MM.1S (cell line): ENCODE measurements at regions not wholly inside any gene's neighbourhood (a gene's known extent, or its start where the extent isn't known, plus 50 kb on each side); places are given as distances from the start of the nearest gene placed in this dataset.
"Not testable (repeated sequence)": the region's sequence is repeated elsewhere in the genome, so short reads cannot be mapped to it uniquely, and the experiment has no call there.

ENCODE experiments used
- DNase-seq: peaks from one replicate; pipeline ENCODE4 v3.0.0-alpha.2; 2015
- H2AFZ ChIP-seq: fragments of 300-600 bp; sonication (generic); 2 replicates; pipeline ENCODE4 v1.6.0; 2016; ENCODE audit warnings: antibody characterized with exemption, low read length
- H3F3A ChIP-seq: fragments of 300-600 bp; sonication (generic); 2 replicates; pipeline ENCODE4 v1.6.1; 2016; ENCODE audit warnings: mild to moderate bottlenecking, antibody characterized with exemption, low read length, moderate library complexity, mixed read lengths; ENCODE audit not compliant: insufficient read depth
- H3K27ac ChIP-seq: fragments of 300-600 bp; sonication (generic); 2 replicates; pipeline ENCODE4 v1.5.1; 2016; ENCODE audit warnings: mild to moderate bottlenecking, low read length
- H3K27me3 ChIP-seq: fragments of 300-600 bp; sonication (generic); replicated peaks from 2 replicates; pipeline ENCODE4 v1.6.0; 2016; ENCODE audit warnings: low read length; ENCODE audit not compliant: insufficient read depth
- H3K36me3 ChIP-seq: fragments of 300-600 bp; sonication (generic); replicated peaks from 2 replicates; pipeline ENCODE4 v1.6.1; 2016; ENCODE audit warnings: mild to moderate bottlenecking, low read length, mixed read lengths; ENCODE audit not compliant: insufficient read depth
- H3K4me1 ChIP-seq: fragments of 300-600 bp; sonication (generic); 2 replicates; pipeline ENCODE4 v1.6.1; 2016; ENCODE audit warnings: low read length, mixed read lengths
- H3K4me2 ChIP-seq: fragments of 300-600 bp; sonication (generic); 2 replicates; pipeline ENCODE4 v1.6.0; 2016; ENCODE audit warnings: low read depth, low read length
- H3K4me3 ChIP-seq: fragments of 300-600 bp; sonication (generic); 2 replicates; pipeline ENCODE4 v1.5.1; 2016; ENCODE audit warnings: low read length, mixed read lengths
- H3K79me2 ChIP-seq: fragments of 300-600 bp; sonication (generic); 2 replicates; pipeline ENCODE4 v1.6.1; 2016; ENCODE audit warnings: mixed run types, low read length, mixed read lengths
- H3K9ac ChIP-seq: fragments of 300-600 bp; sonication (generic); 2 replicates; pipeline ENCODE4 v1.6.1; 2016; ENCODE audit warnings: low read length, mixed read lengths
- H3K9me2 ChIP-seq: fragments of 300-600 bp; sonication (generic); replicated peaks from 2 replicates; pipeline ENCODE4 v1.6.1; 2016; ENCODE audit warnings: mild to moderate bottlenecking, low read length, mixed read lengths; ENCODE audit not compliant: insufficient read depth
- H3K9me3 ChIP-seq: fragments of 300-600 bp; sonication (generic); replicated peaks from 2 replicates; pipeline ENCODE4 v1.6.1; 2016; ENCODE audit warnings: mild to moderate bottlenecking, low read length, mixed read lengths; ENCODE audit not compliant: insufficient read depth
- H4K20me1 ChIP-seq: fragments of 300-600 bp; sonication (generic); 2 replicates; pipeline ENCODE4 v1.6.1; 2016; ENCODE audit warnings: mild to moderate bottlenecking, low read length, moderate library complexity, mixed read lengths; ENCODE audit not compliant: insufficient read depth
- EZH2 ChIP-seq: fragments of 300-600 bp; sonication (generic); optimal IDR thresholded peaks from 2 replicates; pipeline ENCODE3; 2017; ENCODE audit warnings: low read depth, mild to moderate bottlenecking, antibody characterized with exemption, low read length, mixed read lengths
- EZH2phosphoT487 ChIP-seq: fragments of 300-600 bp; sonication (generic); IDR thresholded peaks from 2 replicates; pipeline ENCODE4 v1.6.1; 2018; ENCODE audit warnings: antibody characterized with exemption, low read length
- TF ChIP-seq, protein P1 (sequence below): fragments of 300-600 bp; sonication (generic); IDR thresholded peaks from 2 replicates; pipeline ENCODE4 v1.5.1; 2016; ENCODE audit warnings: antibody characterized with exemption, low read length, mixed read lengths

DNA sequence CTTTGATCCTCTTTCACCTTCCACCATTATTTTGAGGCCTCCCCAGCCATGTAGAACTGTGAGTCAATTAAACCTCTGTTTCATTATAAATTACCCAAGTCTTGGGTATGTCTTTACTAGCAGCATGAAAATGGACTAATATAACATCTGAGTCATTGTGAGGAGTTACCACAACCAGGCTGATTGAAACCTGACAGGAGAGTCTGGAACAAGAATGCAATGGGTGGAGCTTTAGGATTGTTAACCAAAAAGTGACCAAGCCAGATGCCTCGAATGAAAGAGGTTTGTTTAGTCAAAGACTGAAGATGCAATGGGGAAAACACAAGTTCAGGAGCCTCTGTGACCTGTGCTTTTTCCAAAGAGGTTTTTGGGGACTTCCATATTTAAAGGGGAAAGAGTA lies 659.0 kb downstream of the SLITRK6 start:
- Histone ChIP-seq H4K20me1 (no peaks in the 10 kb centered on the region), H3K27me3 (no peaks in the 10 kb centered on the region), H3K36me3 (no peaks in the 10 kb centered on the region), H3K4me3 (no peak overlapping the region), H3K79me2 (no peaks in the 10 kb centered on the region), H3K27ac (no peak overlapping the region), H3F3A (no peaks in the 10 kb centered on the region), H2AFZ (no peak overlapping the region), H3K4me2 (no peak overlapping the region), H3K9me2 (no peaks in the 10 kb centered on the region), H3K4me1 (no peaks in the 10 kb centered on the region), H3K9me3 (no peaks in the 10 kb centered on the region), H3K9ac (no peak overlapping the region)
- TF ChIP-seq EZH2phosphoT487 (no peak), EZH2 (no peak)
- TF ChIP-seq, protein P1, sequence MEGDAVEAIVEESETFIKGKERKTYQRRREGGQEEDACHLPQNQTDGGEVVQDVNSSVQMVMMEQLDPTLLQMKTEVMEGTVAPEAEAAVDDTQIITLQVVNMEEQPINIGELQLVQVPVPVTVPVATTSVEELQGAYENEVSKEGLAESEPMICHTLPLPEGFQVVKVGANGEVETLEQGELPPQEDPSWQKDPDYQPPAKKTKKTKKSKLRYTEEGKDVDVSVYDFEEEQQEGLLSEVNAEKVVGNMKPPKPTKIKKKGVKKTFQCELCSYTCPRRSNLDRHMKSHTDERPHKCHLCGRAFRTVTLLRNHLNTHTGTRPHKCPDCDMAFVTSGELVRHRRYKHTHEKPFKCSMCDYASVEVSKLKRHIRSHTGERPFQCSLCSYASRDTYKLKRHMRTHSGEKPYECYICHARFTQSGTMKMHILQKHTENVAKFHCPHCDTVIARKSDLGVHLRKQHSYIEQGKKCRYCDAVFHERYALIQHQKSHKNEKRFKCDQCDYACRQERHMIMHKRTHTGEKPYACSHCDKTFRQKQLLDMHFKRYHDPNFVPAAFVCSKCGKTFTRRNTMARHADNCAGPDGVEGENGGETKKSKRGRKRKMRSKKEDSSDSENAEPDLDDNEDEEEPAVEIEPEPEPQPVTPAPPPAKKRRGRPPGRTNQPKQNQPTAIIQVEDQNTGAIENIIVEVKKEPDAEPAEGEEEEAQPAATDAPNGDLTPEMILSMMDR, result no peak
- no peak for DNase-seq

DNA sequence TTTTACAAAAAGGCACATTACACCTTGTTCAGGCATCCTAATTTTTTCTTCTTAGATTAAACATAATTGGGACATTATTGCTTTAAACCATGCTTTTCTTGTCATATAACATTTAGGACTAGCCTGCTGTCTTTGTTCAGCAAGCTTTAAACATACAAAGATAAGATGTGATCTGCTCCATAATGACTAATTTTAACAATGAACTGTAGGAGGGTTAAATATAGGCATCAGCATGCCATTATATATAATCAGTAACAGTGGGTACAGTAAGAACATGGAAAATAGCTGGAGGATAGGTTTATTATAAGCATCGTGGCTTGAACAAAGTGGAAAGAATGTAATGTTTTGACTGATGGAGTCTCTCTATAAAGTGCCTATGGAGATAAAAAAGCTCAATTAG lies 661.7 kb downstream of the SLITRK6 start:
- no peak for DNase-seq
- Histone ChIP-seq H3K27ac (no peak overlapping the region), H2AFZ (no peak overlapping the region)

DNA sequence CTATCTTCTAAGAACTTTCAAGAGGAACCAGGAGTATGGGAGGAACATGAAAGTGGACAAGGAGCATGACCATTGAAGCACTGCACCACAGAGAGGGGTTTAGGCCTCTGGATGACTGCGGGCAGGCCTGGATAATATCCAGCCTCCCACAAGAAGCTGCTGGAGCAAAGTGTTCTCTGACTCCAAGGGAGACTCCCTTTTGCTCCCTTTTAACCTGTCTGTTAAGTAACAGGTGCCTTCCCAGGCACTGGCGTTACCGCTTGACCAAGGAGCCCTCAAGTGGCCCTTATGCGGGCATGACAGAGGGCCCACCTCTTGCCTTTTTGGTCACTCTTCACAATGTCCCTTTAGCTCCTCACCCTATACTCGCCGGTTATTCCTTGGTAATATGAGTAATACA lies 666.2 kb downstream of the SLITRK6 start:
- no peaks in the 10 kb centered on the region for H3K36me3 ChIP-seq
- H3K4me1 ChIP-seq, result no peaks in the 10 kb centered on the region
- no peaks in the 10 kb centered on the region for H4K20me1 ChIP-seq
- TF ChIP-seq EZH2, result no peak
- TF ChIP-seq, protein P1, result no peak
- TF ChIP-seq EZH2phosphoT487, result no peak
- no peaks in the 10 kb centered on the region for H3F3A ChIP-seq
- H3K27me3 ChIP-seq, result no peaks in the 10 kb centered on the region
- H3K9me2 ChIP-seq, result no peaks in the 10 kb centered on the region
- H2AFZ ChIP-seq, result no peak overlapping the region
- no peak overlapping the region for H3K27ac ChIP-seq
- H3K4me3 ChIP-seq, result no peak overlapping the region
- no peak for DNase-seq
- H3K9me3 ChIP-seq, result no peaks in the 10 kb centered on the region
- no peak overlapping the region for H3K9ac ChIP-seq
- H3K4me2 ChIP-seq, result no peak overlapping the region
- no peaks in the 10 kb centered on the region for H3K79me2 ChIP-seq

More for the DNA sequence above, 661.7 kb downstream of the SLITRK6 start:
- H3K36me3 ChIP-seq, result no peaks in the 10 kb centered on the region
- no peaks in the 10 kb centered on the region for H4K20me1 ChIP-seq
- no peaks in the 10 kb centered on the region for H3F3A ChIP-seq
- no peaks in the 10 kb centered on the region for H3K4me1 ChIP-seq
- no peaks in the 10 kb centered on the region for H3K79me2 ChIP-seq
- no peaks in the 10 kb centered on the region for H3K9me2 ChIP-seq
- no peaks in the 10 kb centered on the region for H3K27me3 ChIP-seq
- no peak overlapping the region for H3K9ac ChIP-seq
- TF ChIP-seq EZH2phosphoT487, result no peak
- TF ChIP-seq, protein P1, result no peak
- no peak for TF ChIP-seq EZH2
- no peak overlapping the region for H3K4me2 ChIP-seq
- H3K4me3 ChIP-seq, result no peak overlapping the region
- no peaks in the 10 kb centered on the region for H3K9me3 ChIP-seq

DNA sequence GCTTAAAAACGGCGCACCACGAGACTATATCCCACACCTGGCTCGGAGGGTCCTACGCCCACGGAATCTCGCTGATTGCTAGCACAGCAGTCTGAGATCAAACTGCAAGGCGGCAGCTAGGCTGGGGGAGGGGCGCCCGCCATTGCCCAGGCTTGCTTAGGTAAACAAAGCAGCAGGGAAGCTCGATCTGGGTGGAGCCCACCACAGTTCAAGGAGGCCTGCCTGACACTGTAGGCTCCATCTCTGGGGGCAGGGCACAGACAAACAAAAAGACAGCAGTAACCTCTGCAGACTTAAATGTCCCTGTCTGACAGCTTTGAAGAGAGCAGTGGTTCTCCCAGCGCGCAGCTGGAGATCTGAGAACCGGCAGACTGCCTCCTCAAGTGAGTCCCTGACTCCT lies 675.7 kb downstream of the SLITRK6 start:
- DNase-seq, H3K9ac ChIP-seq, H3K36me3 ChIP-seq, H4K20me1 ChIP-seq, H3K4me3 ChIP-seq, H3K9me3 ChIP-seq, H3K27me3 ChIP-seq, H3K4me1 ChIP-seq, H3F3A ChIP-seq, H3K9me2 ChIP-seq, H3K4me2 ChIP-seq, H2AFZ ChIP-seq, H3K27ac ChIP-seq, H3K79me2 ChIP-seq: not testable (repeated sequence)
